GM12875 (cell line): ENCODE measurements at regions not wholly inside any gene's neighbourhood (a gene's known extent, or its start where the extent isn't known, plus 50 kb on each side); places are given as distances from the start of the nearest gene placed in this dataset.

Experiments used
- H3K4me3 ChIP-seq: one replicate; pipeline ENCODE4 v1.5.1; 2011; ENCODE audit warnings: low read depth, low read length, control low read depth
- CTCF ChIP-seq: IDR thresholded peaks from 2 replicates; pipeline ENCODE4 v1.5.1; 2011; ENCODE audit warnings: low read depth, mild to moderate bottlenecking, control low read depth, inconsistent platforms, low read length, moderate library complexity, borderline replicate concordance; ENCODE audit not compliant: insufficient read depth

GRCh38 chr6:43983632-43984031, 143.6 kb downstream of the MRPL14 start:
- TF ChIP-seq CTCF: no peak
- no peak overlapping the region for H3K4me3 ChIP-seq

- H3K4me3 ChIP-seq: no peak overlapping the region
- TF ChIP-seq CTCF: no peak
These were observed 144.1 kb downstream of the MRPL14 start for GRCh38 chr6:43983191-43983590.

GRCh38 chr6:43982084-43982625, 145.1 kb downstream of the MRPL14 start:
- TF ChIP-seq CTCF: no peak

GRCh38 chr6:43981363-43981990, 145.8 kb downstream of the MRPL14 start:
- TF ChIP-seq CTCF: no peak
- H3K4me3 ChIP-seq: no peak overlapping the region

More at GRCh38 chr6:43982084-43982625, 145.1 kb downstream of the MRPL14 start:
- H3K4me3 ChIP-seq: no peak overlapping the region

- H3K4me3 ChIP-seq: no peak overlapping the region
- no peak for TF ChIP-seq CTCF
These were observed 147.1 kb downstream of the MRPL14 start for GRCh38 chr6:43980004-43980795.

- TF ChIP-seq CTCF: no peak
- H3K4me3 ChIP-seq: no peak overlapping the region
These were observed 147.7 kb downstream of the MRPL14 start for GRCh38 chr6:43979525-43979924.
